ENCODE measurements at regions not wholly inside any gene's neighbourhood (a gene's known extent, or its start where the extent isn't known, plus 50 kb on each side); places are given as distances from the start of the nearest gene placed in this dataset.

DNA sequence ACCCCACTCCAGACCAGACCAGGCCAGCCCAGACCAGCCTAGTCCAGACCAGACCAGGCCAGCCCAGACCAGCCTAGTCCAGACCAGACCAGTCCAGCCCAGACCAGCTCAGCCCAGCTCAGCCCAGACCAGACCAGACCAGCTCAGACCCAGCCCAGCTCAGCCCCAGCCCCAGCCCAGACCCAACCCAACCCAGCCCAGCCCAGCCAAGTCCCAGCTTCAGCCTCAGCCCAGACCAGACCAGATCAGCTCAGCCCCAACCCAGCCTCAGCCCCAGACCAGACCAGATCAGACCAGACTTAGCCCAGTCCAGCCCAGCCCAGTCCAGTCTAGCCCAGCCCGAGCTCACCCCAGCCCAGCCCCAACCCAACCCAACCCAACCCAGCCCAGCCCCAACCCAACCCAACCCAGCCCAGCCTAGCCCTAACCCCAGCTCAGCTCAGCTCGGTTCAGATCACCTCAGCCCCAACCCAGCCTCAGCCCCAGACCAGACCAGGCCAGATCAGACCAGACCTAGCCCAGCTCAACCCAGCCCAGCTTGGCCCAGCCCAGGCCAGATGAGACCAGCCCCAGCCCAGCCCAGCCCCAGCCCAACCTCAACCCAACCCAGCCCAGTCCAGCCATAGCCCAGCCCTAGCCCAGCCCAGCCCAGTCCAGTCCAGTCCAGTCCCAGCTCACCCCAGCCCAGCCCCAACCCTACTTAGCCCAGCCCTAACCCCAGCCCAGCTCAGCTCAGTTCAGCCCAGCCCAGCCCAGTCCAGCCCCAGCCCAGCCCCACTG is 204.7 kb downstream of the BCL11B start:
- DNase-seq = no peak

DNA sequence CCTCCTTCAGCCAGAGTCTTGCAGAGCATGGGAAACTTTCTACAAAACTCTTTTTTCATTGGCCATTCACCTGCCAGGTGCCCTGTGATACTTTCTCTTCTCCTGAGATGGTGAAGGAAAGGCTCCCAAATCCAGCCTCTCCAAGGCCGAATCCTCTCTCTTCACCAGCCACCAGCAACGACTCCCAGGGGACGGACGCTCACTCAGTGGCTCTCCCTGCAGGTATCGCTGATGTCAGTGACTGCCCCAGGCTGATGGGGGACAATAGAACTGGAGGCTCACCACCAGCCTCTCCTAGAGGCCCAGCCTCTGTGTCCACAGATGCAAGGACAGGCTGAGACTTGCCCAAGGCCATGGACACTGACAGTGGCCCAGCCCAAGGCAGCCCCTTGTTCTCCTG is 204.1 kb downstream of the BCL11B start:
- DNase-seq = no peak

DNA sequence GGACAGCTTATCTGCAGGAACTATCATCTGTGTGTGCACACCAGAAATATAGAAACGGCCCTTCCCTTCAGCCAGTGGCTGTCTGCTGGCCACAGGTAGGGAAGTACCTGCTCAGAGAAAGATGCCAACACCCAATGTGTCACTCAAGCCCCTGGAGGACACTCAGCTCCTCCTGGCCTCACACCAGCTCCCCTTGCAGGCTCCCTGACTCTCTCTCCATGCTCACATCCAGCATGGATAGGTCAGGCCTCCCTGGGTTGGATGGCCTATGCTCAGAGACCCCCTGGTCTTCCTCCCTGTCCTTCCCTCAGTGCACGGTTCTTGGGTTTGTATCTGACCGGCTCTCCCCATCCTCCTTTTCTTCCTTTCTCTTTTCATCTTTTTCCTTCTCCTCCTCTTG is 202.1 kb downstream of the BCL11B start:
- DNase-seq = no peak

DNA sequence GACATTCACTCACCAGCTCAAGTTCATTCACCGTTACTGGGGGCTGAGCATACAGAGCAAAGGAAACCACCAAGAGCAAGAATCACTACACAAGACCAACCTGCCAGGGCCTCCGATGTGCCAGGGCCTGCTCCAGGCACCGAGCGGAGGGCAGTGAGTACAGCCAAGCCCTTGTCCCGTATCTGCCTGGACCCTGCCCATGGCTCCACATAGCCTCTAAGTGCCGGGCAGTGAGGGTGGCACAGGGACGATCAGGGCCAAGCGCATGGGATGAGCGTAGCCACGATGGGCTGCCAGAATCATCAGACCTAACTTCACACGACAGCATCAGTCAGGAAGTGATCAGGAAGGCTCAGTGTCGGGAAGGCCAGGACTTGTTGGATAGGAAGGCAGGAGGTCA is 199.6 kb downstream of the BCL11B start:
- DNase-seq = no peak

DNA sequence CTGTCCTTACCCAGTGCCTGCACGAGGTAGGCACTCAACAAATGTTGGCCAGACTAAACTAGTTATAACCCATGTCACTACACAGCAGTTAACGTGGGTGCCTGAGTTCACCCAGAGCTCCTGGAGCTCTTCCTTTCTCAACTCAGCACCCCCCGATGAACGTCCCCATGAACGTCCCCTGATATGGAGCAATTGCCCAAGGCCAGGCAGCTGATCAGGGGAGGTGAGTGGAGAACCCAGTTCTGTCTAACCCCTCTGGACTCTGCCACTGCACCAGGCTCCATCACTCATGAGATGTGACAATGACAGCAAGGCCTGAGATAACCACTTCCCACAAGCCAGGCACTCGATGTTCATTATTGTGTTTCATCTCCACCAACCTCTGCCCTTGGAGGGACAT is 199.0 kb downstream of the BCL11B start:
- no peak for DNase-seq

DNA sequence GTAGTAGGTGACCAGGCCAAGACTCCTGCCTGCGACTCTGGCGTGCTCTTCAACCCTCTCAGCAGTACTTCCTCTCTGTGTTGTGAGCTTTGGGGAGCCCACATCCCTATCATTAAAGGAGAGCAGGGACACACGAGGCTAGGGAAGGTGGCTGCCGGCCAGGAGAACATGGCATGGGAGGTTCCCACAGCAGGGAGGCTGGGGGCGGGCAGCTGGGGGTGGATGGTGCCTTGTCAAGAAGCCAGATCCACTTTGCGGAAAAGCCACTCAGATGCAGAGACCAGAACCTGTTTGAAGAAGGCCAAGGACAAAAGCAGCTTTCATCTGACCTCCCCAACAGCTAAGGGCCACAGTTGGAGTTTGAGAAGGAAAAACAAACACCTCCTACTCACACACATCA is 198.6 kb downstream of the BCL11B start:
- DNase-seq = no peak

DNA sequence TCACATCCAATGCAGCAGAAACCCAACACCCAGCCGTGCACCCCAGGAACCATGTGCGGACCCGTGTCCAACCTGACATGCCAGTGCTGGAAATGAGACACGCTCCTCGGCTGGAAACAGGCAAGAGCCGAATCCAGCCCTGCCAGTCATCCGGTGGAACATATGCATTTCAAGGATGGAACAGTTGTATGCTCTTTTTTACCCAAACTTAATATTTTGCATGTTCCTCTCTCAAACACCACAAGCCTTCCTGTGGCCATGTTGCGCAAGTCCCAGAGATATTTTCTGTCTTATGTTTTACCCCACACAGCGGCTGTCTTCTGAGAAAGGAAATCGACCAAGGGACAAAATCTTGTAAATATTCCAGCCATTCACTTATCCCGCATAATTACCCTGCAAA is 196.9 kb downstream of the BCL11B start:
- DNase-seq = no peak

DNA sequence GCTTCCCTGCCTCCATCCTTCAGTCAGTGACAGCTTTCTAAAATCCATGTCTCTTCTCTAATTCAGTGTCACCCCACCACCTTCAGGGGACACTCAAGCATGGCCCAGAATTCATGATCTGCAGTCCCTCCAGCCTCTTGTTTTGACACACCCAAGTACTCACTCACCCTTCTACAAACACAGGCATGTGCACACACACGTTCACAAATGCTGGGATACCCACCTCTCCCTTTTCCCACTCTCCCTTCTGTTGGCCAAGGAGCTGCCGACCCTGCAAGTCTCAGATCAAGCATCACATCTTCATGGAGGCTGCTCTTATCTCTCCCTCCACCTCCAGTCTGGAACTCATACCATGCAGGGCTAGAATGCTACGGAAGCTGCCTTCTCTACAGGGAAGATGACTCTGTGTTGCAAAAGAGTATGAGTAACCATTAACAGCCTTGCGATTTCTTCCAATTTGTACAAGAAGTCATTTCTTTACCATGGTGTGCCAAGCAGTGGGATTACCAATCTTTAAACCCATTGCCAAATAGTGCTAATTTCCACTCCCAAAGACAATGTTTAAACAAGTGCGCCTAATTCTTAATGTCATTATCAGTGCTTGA is 196.1 kb downstream of the BCL11B start:
- DNase-seq = no peak

DNA sequence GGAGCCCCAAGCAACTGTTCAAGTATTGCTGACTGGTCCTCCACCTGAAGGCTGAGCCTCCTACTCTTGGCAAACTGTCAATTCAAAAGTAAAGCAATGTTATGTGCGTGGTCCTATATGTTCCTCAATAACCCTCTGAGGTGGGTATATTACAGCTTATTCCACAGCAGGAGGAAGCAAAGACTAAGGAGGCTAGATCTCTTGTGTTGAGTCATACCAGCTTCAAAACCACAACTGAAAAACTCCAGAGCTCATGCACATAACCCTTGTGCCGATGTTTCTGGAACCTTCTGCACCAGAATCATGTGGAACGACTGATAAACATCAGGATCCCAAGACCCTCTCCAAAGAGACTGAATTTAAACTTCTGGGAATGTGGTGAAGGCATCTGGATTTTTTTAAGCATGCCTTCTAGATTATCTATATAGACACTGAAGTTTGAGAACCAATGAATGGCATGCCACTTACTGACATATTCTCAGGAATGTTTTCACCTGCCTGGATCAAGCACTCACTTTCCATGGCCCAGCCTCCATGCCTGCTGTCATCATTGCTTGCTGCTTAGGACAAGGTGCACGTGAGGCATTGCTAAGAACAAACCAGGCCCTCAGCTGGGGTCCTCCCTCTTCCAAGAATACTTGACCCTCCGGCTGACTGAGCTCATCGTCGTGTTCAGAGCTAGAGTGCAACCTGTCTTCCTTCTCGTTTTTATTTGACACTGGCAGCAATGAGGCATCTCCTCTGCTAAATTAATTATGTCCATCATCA is 194.7 kb downstream of the BCL11B start:
- DNase-seq = no peak

DNA sequence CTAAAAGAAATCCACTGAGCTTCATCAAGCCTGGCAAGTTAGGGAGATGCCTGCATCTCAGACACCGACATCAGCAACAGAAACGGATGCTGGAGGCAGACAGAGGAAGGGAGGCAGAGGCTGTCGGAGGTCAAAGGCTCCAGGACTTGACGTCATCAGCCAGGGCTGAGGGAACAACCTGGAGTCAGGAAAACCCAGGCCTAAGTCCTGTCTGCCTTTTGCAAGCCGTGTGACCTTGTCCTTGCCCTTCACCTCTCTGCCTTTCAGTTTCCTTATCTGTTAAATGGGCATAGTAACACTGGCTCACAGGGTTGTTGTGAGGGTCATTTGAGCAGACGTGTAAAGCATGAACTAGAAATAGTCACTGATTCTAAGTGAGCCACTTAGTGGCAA is 194.2 kb downstream of the BCL11B start:
- no peak for DNase-seq

DNA sequence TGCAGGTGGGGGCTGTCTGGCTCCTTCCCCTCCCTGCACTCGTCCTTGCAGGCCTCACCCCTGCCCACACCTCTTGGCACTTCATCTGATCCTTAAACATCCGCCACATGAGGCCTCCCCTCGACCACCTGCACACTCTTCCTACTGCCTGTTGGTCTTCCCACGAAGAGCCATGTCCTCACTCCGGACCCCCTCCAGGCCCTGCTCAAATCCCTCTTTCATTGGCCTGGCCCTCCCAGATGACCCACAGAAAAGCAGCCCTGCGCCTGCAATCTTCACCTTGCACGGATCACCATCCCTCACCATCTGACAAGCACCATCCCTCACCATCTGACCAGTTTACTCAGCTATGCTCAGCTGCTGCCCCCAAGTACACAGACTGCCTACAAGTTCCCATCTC is 193.6 kb downstream of the BCL11B start:
- no peak for DNase-seq

GRCh38 chr14:99079061-99079727 is 192.8 kb downstream of the BCL11B start:
- no peak for DNase-seq

DNA sequence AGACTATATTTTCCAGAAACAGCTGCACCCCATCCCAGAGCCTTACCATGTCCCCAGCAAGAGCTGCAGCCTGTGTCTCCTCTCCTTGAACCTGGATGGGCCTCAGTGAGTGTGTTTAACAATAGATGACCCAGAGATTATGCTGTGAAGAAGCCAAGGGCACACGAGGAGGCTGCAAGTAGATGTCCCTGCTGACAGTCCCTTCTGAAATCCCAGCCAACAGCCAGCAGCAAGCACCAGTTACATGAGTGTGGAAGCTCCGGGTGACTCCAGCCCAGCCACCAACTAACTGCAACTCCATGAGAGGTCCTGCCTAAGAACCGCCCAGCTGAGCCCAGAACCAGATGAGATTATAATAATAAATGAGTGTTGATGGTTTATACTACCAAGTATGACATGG is 191.7 kb downstream of the BCL11B start:
- DNase-seq = no peak

GRCh38 chr14:99081156-99081765 is 190.7 kb downstream of the BCL11B start:
- no peak for DNase-seq

- no peak for DNase-seq
Observed at GRCh38 chr14:99081880-99082279, 190.1 kb downstream of the BCL11B start.

GRCh38 chr14:99093532-99094517 is 178.2 kb downstream of the BCL11B start:
- no peak for DNase-seq

DNA sequence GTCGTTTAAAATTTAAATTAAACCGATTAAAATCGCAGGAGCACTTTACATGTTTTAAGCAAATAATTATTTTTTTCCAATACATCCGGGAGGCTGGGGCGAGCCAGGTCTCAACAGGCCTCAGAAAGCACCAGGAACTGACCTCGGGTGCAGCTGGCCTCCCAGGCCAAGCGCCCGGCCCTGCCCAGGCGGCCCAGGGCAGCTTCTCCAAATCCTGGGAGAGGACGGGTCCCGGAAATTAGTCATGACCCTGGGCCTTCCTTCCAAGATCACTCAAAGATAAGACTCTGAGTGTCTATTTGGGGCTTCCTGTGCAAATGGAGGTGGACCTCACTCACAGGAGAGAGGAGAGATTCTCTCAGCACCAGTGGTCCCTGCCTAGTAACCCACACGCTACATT is 177.1 kb downstream of the BCL11B start:
- DNase-seq = no peak

DNA sequence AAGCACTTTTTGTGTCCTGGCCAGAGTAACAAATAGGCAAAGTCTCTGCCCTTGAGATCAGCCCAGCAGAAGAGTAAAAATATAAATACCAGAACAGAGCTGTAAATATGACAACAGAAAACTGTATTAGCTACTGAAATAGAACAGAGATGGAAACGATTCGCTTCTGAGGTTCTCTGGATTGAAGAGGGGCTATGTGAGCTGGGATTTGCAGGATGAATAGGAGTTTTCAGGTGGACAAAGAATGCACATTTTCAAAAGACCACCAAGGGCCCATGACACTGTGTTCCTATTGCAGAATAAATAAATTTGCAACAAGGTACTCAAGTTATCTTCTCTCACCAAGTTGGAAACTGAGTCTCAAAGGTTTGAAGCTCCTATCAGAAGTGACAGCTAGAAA is 176.6 kb downstream of the BCL11B start:
- no peak for DNase-seq

- no peak for DNase-seq
Observed at GRCh38 chr14:99098199-99098598, 173.8 kb downstream of the BCL11B start.

DNA sequence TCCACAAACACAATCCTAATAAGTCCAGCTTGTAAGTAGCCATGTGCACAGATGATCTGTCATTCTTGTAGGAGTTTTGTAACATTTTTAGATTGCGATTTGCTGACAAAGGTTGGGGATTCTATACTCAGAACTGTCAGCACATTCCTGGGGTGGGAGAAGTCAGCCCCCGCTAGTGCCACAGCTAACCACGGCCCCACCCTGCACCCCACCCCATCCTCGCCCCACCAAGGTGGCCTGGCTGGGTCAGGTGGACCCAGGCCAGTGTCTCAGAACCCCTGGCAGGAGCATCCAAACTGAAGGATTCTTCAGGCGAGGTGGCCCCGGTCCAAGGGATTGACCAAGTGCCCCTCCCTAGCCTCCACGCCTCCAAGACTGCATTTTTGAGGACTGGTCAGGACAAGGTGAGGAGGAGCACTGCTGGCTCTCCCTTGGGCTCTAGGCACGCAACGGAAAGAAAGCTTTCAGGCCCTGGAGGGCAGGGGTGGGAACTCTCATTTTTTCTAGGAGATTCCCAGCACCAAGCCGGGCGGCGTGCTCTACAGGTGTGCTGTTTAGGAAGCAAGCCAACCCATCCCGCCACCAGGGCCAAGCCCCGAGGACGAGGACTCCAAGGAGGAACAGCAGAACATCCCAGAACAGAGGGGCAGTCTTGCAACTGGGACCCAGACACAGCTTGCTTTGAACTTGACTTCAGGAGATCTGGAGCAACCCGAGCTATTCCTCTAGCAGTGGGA is 172.8 kb downstream of the BCL11B start:
- DNase-seq = no peak
